Right kidney (tissue), 1 donor: ENCODE measurements at regions not wholly inside any gene's neighbourhood (a gene's known extent, or its start where the extent isn't known, plus 50 kb on each side); places are given as distances from the start of the nearest gene placed in this dataset.
A peak's percentile ranks its signal among the peaks of the same experiment; 100 is the strongest.
"Not testable (repeated sequence)": the region's sequence is repeated elsewhere in the genome, so short reads cannot be mapped to it uniquely, and the experiment has no call there.

ENCODE experiments used
- DNase-seq: peaks from one replicate; pipeline ENCODE4 v3.0.0-alpha.2; 2016

GRCh38 chr10:8312079-8312478 lies 257.6 kb downstream of the GATA3 start:
- no peak for DNase-seq

- no peak for DNase-seq
Observed at GRCh38 chr10:8312781-8313180, 258.3 kb downstream of the GATA3 start.

GRCh38 chr10:8314486-8314885 lies 260.0 kb downstream of the GATA3 start:
- no peak for DNase-seq

GRCh38 chr10:8315619-8316021 lies 261.1 kb downstream of the GATA3 start:
- no peak for DNase-seq

- DNase-seq = no peak
Observed at GRCh38 chr10:8316284-8316683, 261.8 kb downstream of the GATA3 start.

GRCh38 chr10:8318429-8318828 lies 263.9 kb downstream of the GATA3 start:
- DNase-seq = not testable (repeated sequence)

- no peak for DNase-seq
Observed at GRCh38 chr10:8318956-8319355, 264.5 kb downstream of the GATA3 start.

GRCh38 chr10:8319704-8320103 lies 265.2 kb downstream of the GATA3 start:
- DNase-seq = no peak

- no peak for DNase-seq
Observed at GRCh38 chr10:8321990-8322389, 267.5 kb downstream of the GATA3 start.

GRCh38 chr10:8323428-8324054 lies 269.1 kb downstream of the GATA3 start:
- no peak for DNase-seq

GRCh38 chr10:8325024-8325980 lies 270.8 kb downstream of the GATA3 start:
- DNase-seq = no peak

GRCh38 chr10:8326396-8327139 lies 272.1 kb downstream of the GATA3 start:
- no peak for DNase-seq

GRCh38 chr10:8327140-8327423 lies 272.6 kb downstream of the GATA3 start:
- no peak for DNase-seq

- DNase-seq = no peak
Observed at GRCh38 chr10:8331387-8331786, 276.9 kb downstream of the GATA3 start.

- peak; percentile 56 for DNase-seq
Observed at GRCh38 chr10:8331896-8332729, 277.6 kb downstream of the GATA3 start.

- no peak for DNase-seq
Observed at GRCh38 chr10:8332730-8333111, 278.2 kb downstream of the GATA3 start.

GRCh38 chr10:8334631-8335030 lies 280.1 kb downstream of the GATA3 start:
- DNase-seq = no peak

GRCh38 chr10:8336629-8337331 lies 282.3 kb downstream of the GATA3 start:
- DNase-seq = peak; percentile 31

GRCh38 chr10:8337332-8337651 lies 282.8 kb downstream of the GATA3 start:
- DNase-seq = no peak

GRCh38 chr10:8338177-8338766 lies 283.8 kb downstream of the GATA3 start:
- DNase-seq = no peak

- no peak for DNase-seq
Observed at GRCh38 chr10:8344756-8345155, 290.3 kb downstream of the GATA3 start.
